ENCODE measurements at regions not wholly inside any gene's neighbourhood (a gene's known extent, or its start where the extent isn't known, plus 50 kb on each side); places are given as distances from the start of the nearest gene placed in this dataset.
"Not testable (repeated sequence)": the region's sequence is repeated elsewhere in the genome, so short reads cannot be mapped to it uniquely, and the experiment has no call there.

DNA sequence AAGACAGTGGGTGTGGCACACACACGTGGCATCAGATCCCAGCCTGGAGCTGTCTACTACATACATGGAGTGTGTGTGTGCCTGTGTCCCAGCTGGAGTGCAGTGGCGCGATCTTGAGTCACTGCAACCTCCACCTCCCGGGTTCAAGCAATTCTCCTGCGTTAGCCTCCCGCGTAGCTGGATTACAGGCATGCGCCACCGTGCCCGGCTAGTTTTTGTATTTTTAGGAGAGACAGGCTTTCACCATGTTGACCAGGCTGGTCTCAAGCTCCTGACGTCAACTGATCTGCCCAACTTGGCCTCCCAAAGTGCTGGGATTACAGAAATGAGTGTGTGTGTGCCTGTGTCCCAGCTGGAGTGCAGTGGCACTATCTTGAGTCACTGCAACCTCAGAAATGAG, 108.8 kb downstream of the IL12A start:
- DNase-seq (ENCODE audit: low spot score) = no peak

DNA sequence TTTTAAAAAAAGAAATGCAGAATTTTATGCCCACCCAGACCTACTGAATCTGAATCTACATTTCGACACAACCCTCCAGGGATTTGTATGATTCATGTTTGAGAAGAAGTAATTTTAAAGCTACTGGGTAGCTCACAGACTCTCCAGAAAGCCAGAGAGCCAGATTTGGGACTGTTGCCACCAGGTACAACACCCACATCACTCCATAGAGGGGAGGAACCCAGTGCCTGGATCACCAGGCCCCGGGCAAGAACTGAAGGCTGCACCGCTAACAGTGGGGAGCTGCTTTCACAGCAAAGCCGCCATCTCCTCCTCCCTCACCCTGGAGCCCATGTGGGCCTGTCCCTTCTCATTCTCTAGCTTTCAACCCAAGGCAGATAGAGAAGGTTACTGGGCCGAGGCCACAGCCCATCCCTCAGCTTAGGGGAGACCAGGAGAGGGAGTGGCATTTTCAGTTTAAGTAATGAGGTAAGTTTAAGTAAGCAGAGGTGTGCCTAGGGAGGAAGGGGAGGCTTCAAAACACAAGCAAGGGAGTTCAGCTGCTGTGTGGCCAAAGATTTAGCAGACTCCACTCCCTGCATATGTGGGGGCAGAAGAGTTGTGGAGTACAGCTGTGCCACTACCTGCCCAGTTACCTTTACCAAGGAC, 109.8 kb downstream of the IL12A start:
- no peak for DNase-seq (ENCODE audit: low spot score)

- DNase-seq (ENCODE audit: low spot score) = no peak
These were observed 110.4 kb downstream of the IL12A start for GRCh38 chr3:160098926-160099626.

GRCh38 chr3:160099834-160100233, 111.2 kb downstream of the IL12A start:
- DNase-seq (ENCODE audit: low spot score) = no peak

- no peak for DNase-seq (ENCODE audit: low spot score)
These were observed 112.0 kb downstream of the IL12A start for GRCh38 chr3:160100610-160101009.

GRCh38 chr3:160102001-160102400, 113.4 kb downstream of the IL12A start:
- not testable (repeated sequence) for DNase-seq (ENCODE audit: low spot score)

GRCh38 chr3:160103397-160103796, 114.8 kb downstream of the IL12A start:
- DNase-seq (ENCODE audit: low spot score) = no peak

DNA sequence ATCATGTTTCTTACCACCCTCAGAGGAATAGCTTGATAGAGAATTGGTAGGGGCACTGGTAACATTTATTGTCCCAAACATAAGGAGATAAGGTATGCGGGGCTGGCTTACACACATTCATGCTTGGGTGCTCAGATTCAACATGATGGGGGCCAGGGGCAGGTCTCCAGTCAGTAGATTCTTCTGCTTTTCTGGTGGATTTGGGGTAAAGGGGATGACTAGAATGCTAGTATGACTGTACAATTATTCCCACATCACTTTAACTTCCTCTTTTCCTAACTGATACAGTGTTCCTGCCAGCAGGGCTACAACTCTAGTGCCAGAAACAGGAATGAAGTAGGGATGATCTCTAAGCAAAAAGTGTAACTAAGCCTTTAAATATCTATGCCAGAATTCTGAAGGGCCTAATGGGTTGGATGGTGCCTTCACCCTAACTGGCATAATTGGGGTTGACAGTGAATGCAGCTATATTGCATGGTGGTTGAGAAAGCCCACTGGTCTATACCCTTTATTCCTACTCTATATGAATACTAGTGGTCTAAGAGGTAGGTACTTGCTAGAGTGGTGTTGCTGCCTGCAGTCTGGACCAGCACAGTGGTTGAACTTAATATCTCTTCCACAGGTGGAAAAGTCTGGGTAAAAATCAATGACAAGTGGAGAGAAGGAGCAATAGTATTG, 117.4 kb downstream of the IL12A start:
- no peak for DNase-seq (ENCODE audit: low spot score)

DNA sequence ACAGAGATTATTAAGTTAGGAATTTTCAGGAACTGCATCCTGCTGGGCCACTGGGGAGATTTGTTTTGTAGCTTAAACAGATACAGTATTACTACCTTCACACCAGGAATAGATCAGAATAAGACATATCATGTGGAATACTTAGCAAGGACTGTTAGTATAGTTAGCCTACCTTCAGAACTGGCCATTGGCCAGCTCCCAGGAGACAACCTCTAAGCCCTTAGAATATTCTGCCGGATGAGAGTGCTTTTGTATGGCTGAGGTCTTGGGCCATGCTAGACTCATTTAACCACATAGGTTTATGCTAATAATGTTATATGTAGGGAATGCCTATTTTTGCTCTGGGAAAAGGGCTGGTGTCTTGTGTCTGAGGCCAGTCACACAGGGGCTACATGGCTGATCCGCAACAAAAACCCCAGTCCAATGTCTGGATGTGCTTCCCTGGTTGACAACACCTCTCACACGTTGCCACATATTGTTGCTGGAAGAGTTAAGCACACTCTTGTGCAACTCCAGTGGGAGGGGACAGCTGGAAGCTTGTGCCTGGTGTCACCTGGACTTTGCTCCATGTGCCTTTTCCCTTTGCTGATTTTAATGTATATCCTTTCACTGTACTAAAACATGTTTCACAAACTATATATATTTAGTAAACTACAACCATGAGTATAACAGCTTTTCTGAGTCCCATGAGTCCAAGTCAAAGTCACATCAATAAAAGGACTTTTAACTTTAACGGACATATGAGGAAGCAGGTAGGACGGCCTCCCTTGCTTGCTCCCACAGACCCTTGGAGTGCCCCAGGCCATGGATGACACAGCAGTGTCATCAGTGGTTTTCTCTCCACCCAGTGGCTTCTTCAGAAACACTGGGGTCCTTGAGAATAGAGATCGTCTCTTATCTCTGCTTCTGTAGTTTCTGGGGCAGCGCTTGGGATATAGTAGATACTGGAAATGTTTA, 118.0 kb upstream of the C3orf80 start:
- DNase-seq (ENCODE audit: low spot score) = peak; percentile 64

DNA sequence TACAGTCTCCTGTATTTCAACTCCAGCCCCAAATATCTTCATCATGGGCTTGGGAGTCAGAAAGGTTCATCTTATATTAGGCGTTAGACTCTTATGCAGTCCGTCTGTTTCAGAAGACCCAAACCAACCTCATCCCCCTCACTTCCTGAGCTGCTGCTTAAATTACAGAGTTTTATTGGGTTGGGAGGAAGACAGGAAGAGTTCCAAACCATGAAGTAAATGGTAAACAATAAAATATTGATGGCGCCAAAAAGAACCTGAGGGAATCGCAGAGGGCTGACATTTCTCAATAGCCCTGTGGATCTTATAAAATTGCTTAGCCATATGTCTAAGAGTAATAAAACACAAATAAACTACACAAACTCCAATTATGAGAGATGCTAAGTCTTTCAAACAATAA, 116.9 kb upstream of the C3orf80 start:
- DNase-seq (ENCODE audit: low spot score) = no peak

GRCh38 chr3:160112481-160112880, 112.7 kb upstream of the C3orf80 start:
- no peak for DNase-seq (ENCODE audit: low spot score)

- DNase-seq (ENCODE audit: low spot score) = no peak
These were observed 112.2 kb upstream of the C3orf80 start for GRCh38 chr3:160112996-160113395.

DNA sequence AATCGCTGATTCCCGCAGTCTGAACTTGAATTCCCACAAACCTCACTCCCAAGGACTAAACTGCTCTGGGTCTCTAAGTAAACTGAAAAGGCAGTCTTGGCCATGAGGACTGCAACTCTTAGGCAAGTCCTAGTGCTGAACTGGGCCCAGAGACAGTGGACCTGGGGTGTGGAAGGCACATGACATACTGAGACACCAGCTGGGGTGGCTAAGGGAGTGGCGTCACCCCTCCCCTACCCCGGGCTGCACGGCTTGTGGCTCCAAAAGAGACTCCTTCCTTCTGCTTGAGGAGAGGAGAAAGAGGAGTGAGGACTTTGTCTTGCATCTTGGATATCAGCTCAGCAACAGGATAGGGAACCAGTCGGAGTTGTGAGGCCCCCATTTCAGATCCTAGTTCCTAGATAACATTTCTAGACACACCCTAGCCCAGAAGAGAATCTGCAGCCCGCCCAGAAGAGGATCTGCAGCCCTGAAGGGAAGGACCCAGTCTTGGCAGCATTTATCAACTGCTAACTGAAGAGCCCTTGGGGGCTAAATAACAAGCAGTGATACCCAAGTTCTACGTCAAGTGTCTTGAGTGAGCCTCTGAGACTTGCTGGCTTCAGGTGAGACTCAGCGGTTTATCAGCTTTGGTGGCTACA, 110.7 kb upstream of the C3orf80 start:
- no peak for DNase-seq (ENCODE audit: low spot score)

GRCh38 chr3:160115387-160115786, 109.8 kb upstream of the C3orf80 start:
- DNase-seq (ENCODE audit: low spot score) = no peak

GRCh38 chr3:160124224-160124623, 101.0 kb upstream of the C3orf80 start:
- DNase-seq (ENCODE audit: low spot score) = no peak

DNA sequence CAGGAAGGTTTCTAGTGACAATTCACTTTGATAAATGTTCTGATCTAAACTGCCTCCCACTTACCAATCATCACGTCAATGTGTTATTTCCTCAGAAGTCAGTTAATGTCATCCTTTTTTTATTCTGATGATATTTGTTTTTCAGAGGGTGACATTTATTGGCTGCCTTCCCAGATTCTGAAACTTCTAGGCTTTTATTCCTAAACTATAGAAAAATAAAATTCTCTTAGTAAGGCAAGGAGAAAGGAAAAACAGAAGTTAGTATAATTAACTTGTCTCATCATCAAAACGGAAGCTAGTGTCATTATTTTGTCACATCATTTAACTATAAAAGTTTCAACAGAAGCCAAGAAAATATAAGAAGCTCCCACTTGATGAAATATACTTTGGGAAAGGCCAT, 100.0 kb upstream of the C3orf80 start:
- no peak for DNase-seq (ENCODE audit: low spot score)

DNA sequence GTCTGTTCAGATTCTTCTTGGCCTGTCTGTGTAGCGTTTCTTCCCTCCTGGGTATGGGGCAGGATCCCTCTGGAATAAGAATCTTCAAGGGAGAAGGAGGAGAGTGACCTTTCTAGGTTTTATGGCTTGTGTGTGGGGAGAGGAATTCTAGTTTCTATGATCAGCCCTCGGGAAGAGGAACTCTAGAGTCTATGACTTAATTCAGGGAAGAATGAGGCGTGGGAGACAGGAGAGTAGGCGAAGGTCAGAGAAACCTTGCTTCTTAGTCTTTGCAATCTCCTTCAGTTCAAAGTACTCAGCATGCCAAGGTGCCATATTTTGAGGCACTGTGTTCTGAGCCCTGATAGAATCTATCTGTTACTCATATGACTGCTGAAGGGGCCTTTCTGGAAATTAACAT, 99.2 kb upstream of the C3orf80 start:
- no peak for DNase-seq (ENCODE audit: low spot score)

DNA sequence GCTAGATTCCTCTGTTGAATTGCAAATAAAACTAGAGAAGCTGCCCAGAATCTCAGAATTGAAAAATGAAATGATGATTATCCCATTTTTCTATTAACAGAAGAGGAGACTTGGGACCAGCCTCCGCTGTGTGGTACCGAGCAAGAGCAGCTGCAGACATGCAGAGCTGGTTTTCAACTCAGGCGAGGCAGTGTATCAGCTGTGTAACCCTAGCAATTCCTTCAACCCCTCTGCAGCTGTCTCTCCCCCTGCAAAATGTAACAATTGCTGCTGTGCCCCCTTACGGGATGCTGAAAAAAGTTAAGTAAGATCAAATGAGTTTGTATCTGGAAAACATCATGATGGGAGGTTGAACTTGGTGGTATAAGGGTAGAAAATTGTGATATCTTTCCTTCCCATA, 98.5 kb upstream of the C3orf80 start:
- no peak for DNase-seq (ENCODE audit: low spot score)

- DNase-seq (ENCODE audit: low spot score) = no peak
These were observed 97.9 kb upstream of the C3orf80 start for GRCh38 chr3:160127308-160127707.

DNA sequence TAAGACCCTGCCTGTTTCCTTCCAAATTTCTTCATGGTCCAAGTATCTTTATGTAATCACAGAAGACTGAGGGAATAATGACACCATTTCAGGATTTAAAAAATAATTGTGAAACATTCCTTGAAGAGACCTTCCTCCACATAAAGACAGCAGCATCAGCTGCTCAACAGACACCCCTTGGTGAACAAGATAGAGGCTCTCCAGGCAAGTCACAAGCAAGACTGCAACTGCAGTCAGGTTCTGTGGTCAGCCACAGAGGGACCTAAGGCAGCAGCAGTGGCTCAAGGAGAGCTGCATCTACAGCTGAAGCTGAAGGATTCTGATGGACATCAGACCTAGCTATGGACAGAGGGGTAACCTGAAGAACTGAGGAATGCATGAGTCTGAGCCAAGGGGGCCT, 97.2 kb upstream of the C3orf80 start:
- DNase-seq (ENCODE audit: low spot score) = no peak

GRCh38 chr3:160129459-160130061, 95.7 kb upstream of the C3orf80 start:
- DNase-seq (ENCODE audit: low spot score) = no peak
